ENCODE measurements at regions not wholly inside any gene's neighbourhood (a gene's known extent, or its start where the extent isn't known, plus 50 kb on each side); places are given as distances from the start of the nearest gene placed in this dataset.
"Not testable (repeated sequence)": the region's sequence is repeated elsewhere in the genome, so short reads cannot be mapped to it uniquely, and the experiment has no call there.

DNA sequence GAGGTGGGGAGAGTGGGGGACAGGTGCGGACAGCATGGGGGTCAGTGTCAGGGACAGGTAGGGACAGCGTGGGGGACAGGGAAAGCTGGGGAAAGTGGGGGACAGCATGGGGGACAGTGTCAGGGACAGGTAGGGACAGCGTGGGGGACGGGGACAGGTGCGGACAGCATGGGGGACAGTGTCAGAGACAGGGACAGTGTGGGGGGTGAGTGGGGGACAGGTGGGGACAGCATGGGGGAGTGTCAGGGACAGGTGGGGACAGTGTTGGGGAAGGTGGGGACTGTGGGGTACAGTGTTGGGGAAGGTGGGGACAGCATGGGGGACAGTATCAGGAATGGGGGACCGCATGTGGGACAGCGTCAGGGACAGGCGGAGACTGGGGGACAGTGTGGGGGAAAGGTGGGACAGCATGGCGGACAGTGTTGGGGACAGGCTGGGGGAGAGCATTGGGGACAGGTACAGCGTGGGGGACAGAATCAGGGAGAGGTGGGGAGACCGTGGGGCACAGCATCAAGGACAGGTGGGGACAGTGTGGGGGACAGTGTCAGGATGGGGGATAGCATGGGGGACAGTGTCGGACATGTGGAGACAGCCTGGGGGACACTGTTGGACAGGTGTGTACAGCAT lies 96.1 kb downstream of the TMEM121 start:
- no peak for DNase-seq (ENCODE audit: low read depth)

DNA sequence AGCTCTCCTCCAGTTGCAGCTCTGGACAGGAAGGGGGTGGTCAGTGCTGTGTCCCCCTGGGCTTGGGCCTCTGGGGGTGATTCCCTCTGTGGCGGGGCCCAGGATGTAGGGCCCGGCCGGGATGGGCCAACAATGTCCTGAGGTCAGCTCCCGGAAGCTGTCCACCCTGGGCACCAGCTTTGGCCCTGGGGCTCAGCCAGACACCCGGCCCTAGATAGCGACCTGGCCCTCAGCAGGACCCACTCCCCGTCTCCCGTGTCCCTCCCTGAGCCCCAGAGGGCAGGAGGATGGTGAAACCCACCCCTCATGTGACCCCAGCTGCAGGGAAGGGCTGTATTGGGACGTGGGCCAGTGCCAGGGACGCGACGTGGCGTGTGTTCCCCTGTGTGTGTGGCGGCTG lies 96.8 kb downstream of the TMEM121 start:
- not testable (repeated sequence) for DNase-seq (ENCODE audit: low read depth)

DNA sequence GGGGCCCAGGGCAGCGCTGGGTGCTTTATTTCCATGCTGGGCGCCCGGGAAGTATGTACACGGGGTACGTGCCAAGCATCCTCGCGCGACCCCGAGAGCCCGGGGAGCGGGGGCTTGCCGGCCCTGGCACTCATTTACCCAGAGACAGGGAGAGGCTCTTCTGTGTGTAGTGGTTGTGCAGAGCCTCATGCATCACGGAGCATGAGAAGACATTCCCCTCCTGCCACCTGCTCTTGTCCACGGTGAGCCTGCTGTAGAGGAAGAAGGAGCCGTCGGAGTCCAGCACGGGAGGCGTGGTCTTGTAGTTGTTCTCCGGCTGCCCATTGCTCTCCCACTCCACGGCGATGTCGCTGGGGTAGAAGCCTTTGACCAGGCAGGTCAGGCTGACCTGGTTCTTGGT lies 98.0 kb downstream of the TMEM121 start:
- not testable (repeated sequence) for DNase-seq (ENCODE audit: low read depth)

DNA sequence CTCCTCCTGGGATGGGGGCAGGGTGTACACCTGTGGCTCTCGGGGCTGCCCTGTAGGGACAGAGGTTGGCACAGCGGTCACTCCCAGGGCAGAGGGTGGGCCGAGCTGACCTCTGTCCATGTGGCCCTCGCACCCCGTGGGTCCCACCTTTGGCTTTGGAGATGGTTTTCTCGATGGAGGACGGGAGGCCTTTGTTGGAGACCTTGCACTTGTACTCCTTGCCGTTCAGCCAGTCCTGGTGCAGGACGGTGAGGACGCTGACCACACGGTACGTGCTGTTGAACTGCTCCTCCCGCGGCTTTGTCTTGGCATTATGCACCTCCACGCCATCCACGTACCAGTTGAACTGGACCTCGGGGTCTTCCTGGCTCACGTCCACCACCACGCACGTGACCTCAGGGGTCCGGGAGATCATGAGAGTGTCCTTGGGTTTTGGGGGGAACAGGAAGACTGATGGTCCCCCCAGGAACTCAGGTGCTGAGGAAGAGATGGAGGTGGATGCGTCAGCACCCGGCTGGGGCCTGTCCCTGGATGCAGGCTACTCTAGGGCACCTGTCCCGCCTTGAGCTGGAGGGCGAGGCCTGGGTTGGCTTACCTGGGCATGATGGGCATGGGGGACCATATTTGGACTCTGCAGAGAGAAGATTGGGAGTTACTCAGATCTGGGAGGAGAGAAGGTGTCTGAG lies 98.5 kb downstream of the TMEM121 start:
- not testable (repeated sequence) for DNase-seq (ENCODE audit: low read depth)

DNA sequence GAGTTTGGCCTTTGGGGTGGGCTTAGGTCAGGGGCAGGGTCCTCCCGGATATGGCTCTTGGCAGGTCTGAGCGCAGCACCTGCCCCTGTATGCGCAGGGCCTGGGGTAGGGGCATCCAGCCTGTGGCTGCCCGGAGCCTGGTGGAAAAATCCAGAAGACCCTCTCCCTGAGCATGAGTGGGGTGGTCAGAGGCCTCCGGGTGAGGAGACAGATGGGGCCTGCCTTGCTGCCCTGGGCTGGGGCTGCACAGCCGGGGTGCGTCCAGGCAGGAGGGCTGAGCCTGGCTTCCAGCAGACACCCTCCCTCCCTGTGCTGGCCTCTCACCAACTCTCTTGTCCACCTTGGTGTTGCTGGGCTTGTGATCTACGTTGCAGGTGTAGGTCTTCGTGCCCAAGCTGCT lies 99.1 kb downstream of the TMEM121 start:
- not testable (repeated sequence) for DNase-seq (ENCODE audit: low read depth)

DNA sequence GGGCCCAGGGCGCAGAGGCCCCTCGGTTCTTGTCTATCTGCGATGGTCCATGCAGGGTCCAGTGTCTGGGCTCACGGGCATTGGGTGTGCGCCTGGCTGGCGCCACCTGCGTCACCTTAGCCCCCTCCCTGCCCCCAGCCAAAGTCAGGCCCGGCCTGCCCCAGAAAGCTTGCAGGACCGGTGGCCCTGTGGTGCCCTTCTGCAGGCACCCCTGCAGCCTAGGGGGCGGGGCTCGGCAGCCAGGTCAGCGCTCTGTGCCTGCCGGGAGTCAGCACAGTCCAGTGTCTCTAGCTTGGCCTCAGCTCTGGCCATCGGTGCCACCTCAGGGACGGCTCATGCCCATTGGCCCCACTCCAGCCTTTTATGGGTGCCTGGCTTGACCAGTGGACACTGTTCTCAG lies 99.7 kb downstream of the TMEM121 start:
- DNase-seq (ENCODE audit: low read depth), result not testable (repeated sequence)

DNA sequence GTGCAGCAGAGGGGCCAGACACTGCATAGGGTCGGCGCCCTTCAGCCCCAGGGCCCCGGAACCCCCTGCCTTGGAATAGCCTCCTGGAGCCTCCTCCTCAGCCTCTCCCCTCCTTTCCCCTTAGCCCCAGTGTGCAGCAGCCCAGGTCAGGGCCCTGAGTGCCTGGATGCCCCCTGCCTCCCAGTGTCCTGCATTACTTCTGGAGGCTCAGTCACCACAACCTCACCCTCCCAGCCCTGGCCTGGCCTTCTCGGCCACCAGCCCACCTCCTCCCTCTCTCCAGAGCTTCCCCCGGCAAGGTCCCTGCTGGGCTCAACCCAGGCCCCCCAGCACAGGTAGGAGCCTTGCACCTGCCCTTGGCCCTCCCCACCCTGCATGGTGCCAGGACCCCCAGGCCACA lies 100.3 kb downstream of the TMEM121 start:
- DNase-seq (ENCODE audit: low read depth), result not testable (repeated sequence)

DNA sequence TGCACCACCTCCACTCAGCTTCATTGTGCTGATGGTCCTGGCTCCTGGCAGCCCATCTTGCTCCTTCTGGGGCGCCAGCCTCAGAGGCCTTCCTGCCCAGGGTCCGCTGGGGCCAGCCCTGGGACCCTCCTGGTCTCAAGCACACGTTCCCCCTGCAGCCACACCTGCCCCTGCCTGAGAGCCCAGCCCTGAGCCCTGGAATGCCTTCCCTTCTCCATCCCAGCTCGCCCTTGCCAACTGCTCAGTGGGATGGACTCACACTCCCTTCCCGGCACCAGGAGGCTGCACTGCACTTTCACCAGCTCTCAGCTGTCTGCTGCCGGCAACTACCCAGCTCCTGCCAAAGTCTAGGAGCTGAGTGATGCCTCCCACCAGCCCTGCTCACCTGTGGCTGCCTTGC lies 100.9 kb downstream of the TMEM121 start:
- DNase-seq (ENCODE audit: low read depth), result not testable (repeated sequence)

DNA sequence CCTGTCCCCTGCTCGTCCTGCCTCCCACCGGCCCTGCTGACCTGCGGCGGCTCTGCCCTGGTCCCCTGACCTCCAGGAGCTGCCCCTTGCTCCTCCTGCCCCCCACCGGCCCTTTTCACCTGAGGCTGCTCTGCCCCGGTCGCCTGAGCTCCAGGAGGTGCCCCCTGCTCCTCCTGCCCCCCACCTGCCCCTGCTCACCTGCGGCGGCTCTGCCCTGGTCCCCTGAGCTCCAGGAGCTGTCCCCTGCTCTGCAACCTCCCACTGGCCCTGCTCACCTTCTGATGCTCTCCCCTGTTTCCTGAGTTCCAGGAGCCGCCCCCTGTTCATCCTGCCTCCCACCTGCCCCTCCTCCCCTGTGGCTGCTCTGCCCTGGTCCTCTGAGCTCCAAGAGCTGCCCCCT lies 101.3 kb downstream of the TMEM121 start:
- DNase-seq (ENCODE audit: low read depth), result no peak

DNA sequence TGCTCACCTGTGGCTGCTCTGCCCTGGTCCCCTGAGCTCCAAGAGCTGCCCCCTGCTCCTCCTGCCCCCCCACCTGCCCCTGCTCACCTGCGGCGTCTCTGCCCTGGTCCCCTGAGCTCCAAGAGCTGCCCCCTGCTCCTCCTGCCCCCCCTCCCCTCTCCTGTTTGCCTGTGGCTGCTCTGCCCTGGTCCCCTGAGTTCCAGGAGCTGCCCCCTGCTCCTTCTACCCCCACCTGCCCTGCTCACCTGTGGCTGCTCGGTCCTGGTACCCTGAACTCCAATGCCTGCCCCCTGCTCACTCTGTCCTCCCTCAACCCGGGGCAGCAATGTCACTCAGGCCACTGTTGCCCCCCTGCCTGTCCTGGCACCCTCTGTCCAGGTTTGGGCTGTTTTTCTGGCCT lies 101.7 kb downstream of the TMEM121 start:
- not testable (repeated sequence) for DNase-seq (ENCODE audit: low read depth)

DNA sequence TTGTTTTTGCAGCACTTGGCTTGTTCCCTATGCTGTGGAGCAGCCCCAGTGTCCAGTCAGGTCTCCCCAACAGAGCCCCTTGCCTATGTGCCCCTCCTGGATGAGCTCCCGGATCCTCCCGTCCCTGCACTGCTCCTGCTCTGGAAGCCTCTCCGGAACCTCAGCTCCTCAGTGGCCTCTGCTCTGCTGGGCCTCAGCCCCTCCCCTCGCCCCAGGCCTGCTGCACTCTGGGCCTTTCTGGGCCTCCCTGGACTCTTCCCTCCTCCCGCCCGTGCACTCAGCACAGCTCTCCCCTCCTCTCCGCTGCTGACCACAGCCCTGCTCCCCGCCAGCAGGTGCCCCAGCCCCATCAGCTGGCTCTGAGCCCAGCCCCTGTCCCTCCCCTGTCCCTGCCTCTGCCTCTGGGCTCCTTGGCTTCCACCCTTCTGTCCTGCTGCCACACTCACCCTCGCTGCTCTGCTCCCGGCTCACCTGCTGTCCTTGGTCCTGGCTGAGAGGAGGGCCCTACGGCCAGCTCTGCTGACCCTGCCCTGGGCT lies 102.2 kb downstream of the TMEM121 start:
- not testable (repeated sequence) for DNase-seq (ENCODE audit: low read depth)

DNA sequence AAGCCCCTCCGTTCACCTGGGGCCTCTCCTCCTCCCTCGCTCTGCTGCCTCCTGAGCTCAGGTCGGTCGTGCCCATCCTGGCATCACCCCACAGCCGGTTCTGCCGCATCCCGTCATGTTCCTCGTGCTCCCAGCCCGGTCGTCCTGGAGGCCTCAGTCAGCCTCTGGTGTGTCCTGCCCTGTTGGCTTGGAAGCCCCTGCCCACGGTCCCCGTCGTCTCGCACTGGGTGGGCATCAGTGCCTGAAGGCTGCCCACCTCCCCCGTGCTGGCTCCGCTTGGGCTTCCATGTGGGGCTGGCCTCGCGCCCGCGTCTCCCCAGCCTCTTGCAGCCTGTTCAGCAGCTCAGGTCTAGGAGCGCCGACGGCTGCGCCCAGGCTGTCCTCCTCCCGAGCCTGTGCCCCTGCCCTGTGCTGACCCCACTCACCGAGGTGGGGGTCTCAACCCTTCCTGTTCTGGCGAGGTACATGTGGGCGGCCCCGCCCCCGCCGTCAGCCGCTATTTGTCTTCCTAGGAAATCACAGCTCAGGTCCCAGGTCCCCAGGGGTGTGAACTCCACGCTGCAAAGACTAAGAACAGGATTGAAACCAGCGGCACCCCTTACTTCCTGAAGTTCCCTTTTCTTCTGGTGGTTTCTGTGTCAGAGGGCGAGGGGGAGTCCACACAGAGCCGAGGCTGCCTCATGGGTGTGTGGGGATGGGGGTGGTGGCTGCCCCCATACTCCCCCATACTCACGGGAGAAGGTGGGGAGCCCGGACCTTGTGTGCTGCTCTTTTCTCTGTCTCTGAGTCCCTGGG lies 102.9 kb downstream of the TMEM121 start:
- DNase-seq (ENCODE audit: low read depth), result not testable (repeated sequence)

DNA sequence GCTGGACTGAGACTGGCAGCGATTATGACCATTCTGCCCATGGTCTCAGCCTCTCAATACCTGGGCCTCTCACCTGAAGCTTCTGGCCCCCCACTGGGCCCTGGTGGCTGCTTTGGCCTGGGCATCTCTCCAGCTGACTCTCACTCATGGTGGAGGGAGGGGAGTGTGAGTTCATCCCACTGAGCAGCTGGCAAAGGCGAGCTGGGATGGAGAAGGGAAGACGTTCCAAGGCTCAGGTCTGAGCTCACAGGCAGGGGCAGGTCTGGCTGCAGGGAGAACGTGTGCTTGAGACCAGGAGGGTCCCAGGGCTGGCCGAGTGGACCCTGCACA lies 103.5 kb downstream of the TMEM121 start:
- no peak for DNase-seq (ENCODE audit: low read depth)

DNA sequence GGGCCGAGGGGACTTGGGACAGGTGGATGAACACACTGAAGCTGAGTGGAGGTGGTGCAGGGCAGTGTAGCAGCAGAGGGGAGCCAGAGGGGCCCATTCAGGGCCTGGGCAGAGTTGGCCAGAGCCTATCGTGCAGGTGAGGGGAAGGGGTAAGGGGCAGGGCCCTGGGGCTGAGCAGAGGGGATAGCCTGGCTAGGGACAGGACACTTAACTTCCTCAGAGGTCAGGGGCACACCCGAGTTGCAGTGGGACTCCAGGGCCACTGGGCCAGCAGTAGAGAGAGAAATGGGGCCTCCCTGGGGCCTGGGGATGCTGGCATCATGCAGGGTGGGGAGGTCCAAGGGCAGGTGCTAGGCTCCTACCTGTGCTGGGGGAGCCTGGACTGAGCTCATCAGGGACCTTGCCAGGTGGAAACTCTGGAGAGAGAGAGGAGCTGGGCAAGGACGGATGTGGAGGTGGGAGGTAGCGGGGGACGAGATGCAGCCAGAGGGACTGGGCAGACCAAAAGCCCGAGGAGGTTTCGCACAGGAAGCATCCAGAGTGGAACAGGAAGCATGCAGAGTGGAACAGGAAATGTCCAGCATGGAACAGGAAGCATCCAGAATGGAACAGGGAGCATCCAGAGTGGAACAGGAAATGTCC lies 104.0 kb downstream of the TMEM121 start:
- not testable (repeated sequence) for DNase-seq (ENCODE audit: low read depth)

DNA sequence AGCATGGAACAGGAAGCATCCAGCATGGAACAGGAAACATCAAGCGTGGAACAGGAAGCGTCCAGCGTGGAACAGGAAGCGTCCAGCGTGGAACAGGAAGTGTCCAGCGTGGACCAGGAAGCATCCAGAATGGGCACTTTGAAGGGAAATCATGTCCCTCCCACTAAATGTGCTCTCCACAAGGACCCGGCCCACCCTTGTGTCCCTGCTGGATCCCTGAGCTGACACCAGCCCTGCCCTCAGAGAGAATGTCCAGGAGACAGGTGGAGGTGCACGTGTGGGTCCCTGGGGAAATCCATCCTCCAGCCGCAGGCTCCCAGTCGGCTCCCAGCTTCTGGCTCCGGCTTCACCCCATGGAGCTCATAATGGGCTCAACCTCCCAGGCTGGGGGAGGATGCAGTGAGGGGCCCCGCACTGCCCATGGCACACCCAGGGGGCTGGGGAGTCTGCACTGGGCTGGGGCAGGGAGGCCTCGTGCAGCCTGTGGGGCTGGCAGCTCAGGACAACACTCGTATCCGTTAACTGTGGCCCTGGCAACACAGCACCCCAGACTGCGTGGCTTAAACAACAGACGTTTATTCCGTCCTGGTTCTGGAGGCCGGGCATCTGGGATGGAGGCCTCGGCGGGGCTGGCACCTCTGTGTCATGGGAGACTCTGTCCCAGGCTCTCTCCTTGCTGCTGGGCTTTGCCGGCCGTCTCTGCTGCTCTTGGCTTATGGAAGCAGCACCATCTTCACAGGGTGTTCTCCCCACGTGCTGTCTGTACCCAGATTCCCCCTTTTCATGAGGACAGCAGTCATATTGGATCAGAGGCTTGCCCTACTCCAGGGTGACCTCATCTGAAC lies 104.8 kb downstream of the TMEM121 start:
- DNase-seq (ENCODE audit: low read depth), result not testable (repeated sequence)

DNA sequence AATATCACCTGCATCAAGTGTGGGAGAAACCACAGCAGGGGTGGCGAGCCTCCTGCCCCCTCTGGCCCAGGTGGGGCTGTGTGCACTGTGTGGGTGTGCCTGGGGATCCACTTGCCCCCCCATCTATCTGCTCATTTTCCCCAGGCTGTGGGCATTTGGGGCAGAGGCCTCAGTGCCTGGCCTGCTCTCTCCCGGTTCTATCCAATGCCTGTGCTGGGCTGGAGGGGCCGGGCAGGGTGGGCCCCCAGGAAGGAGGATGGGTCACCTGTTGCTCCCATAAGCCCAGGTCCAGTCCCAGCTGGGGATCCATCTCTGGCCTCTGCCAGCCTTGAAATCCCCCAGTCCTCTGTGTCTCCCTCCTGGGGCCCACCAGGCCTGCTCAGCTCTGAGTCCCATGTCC lies 105.6 kb downstream of the TMEM121 start:
- DNase-seq (ENCODE audit: low read depth), result no peak

DNA sequence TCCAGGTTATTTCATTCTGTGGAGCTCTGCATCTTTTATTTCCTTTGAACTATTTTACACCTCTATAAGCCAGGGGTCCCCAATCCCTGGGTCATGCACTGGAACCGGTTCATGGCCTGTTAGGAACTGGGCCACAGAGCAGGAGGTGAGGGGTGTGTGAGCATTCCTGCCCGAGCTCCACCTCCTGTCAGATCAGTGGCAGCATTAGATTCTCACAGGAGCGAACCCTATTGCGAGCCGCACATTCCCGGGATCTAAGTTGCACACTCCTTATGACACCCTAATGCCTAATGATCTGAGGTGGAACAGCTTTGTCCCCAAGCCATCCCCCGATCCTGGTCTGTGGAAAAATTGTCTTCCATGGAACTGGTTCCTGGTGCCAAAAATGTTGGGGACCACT lies 107.2 kb downstream of the TMEM121 start:
- not testable (repeated sequence) for DNase-seq (ENCODE audit: low read depth)

DNA sequence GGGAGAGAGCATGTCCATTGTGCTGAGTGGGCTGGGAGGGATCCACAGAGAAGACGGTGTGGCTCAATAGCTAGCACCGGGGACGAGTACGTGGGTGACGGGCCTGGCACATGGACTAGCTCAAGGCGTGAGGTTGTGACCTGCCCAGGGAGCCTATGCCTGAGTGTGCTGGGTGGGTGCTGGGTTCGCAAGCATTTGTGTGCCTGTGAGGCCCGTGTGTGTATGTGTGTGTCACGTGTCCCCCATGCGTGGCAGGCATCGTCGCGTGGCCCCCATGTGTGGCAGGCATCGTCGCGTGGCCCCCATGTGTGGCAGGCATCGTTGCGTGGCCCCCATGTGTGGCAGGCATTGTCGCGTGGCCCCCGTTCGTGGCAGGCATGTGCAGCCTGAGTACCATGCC lies 109.2 kb downstream of the TMEM121 start:
- DNase-seq (ENCODE audit: low read depth), result no peak

DNA sequence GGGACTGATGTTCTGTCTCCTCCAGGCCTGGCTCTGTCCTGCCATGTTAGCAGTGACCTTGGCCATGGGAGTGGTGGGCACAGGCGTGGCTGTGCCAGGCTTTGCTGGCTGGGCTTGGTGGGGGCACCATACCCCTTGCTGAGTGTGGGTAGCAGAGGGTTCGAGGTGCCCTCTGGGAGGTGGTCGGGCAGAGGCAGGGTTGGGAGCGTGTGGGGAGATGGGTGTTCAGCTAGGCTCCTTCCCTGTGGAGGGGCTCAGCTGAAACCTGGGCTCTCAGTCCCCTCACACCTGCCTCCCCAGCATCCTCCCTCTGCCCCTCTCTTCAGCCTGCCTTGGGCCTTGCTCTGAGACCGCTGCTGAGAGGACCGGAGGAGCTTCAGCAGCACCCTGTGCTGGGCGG lies 109.6 kb downstream of the TMEM121 start:
- not testable (repeated sequence) for DNase-seq (ENCODE audit: low read depth)

DNA sequence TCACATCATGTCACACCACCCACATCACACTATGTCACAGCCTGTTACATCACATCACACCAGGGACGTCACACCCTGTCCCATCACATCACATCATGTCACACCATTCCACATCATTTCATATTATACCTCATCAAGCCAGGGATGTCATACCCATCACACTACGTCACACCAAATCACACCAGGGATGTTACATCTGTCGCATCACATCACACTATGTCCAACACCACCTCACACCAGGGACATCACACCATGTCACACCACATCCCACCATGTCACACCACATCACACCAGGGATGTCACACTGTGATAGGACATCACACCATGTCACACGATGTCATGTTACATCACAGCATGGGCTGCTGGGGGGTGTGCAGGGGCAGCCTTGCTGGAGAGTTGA lies 110.6 kb downstream of the TMEM121 start:
- DNase-seq (ENCODE audit: low read depth), result no peak

DNA sequence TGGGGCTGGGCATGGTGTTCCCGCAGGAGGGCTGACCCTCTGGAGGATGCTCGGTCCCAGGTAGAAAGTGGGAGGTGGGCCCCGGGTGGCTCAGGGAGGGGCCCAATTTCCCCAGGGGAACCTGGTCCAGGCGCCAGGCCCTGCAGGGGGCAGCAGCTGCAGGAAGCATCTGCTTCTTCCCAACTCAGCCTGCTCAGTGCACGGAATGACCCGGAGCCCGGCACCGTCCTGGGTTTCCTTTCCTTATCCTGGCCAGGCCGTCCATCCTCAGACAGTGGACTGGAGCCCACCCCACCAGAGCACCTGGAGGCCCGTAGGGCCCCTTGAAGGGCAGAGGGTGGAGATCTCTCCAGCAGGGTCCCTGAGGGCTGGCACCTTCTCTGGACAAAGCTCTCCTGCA lies 111.0 kb downstream of the TMEM121 start:
- not testable (repeated sequence) for DNase-seq (ENCODE audit: low read depth)
